Aorta (tissue), 5 donors: ENCODE measurements at regions not wholly inside any gene's neighbourhood (a gene's known extent, or its start where the extent isn't known, plus 50 kb on each side); places are given as distances from the start of the nearest gene placed in this dataset.

Source experiments
- ATAC-seq: fragments of 200-7000 bp; cut with Tn5 transposase; one replicate; pipeline ENCODE4 v1.9.1; 2022; ENCODE audit warnings: moderate library complexity; ENCODE audit not compliant: low FRiP score
- DNase-seq, 2 donors: peaks; one replicate each; pipeline ENCODE4 v3.0.0-alpha.2; 2020
- H3K27ac ChIP-seq, 2 donors: one replicate each; pipeline ENCODE4 v1.5.1; 2013; ENCODE audit warnings: low read length in 2 of 2, mild to moderate bottlenecking in 2 of 2, moderate library complexity in 2 of 2, control low read depth in 1 of 2, inconsistent platforms in 1 of 2, low read depth in 1 of 2
- H3K27me3 ChIP-seq, 2 donors: one replicate each; pipeline ENCODE4 v1.6.1; 2013; ENCODE audit warnings: control low read depth in 1 of 2, low read length in 1 of 2, mild to moderate bottlenecking in 1 of 2, moderate library complexity in 1 of 2; ENCODE audit not compliant: insufficient read depth in 2 of 2, control insufficient read depth in 1 of 2
- H3K36me3 ChIP-seq, 2 donors: one replicate each; pipeline ENCODE4 v1.6.1; 2013; ENCODE audit warnings: control low read depth in 1 of 2, low read length in 1 of 2, mild to moderate bottlenecking in 1 of 2; ENCODE audit not compliant: insufficient read depth in 2 of 2, control insufficient read depth in 1 of 2
- H3K4me1 ChIP-seq, 2 donors: one replicate each; pipeline ENCODE4 v1.6.1; 2013; ENCODE audit warnings: low read length in 2 of 2, control low read depth in 1 of 2, mild to moderate bottlenecking in 1 of 2, moderate library complexity in 1 of 2; ENCODE audit not compliant: insufficient read depth in 2 of 2, control insufficient read depth in 1 of 2
- H3K4me3 ChIP-seq, 2 donors: one replicate each; pipeline ENCODE4 v1.5.1; 2013; ENCODE audit warnings: low read length in 2 of 2, control low read depth in 1 of 2, mild to moderate bottlenecking in 1 of 2
- H3K9me3 ChIP-seq: one replicate; pipeline ENCODE4 v1.6.1; 2013; ENCODE audit warnings: mild to moderate bottlenecking, low read length; ENCODE audit not compliant: control insufficient read depth
- WGBS, 2 donors: extraction: QIAGEN DNeasy Blood & Tissue Kit; methylation state at CpG; one replicate each; pipeline ENCODE4 v1.1.7; 2013; 5-methylcytosine and 5-hydroxymethylcytosine counted together
- intact Hi-C, 2 donors: fragments of 100-400 bp; cut with DNase I; formaldehyde crosslinking; loops; one replicate each; pipeline versions ENCODE4 v1.14.2 to v1.15.0; 2022
- donor health status: healthy with polysubstance abuse.
- donor health status: Bipolar disorder and iron deficiency.
- donor health status: DM: no; HTN: no; CAD: no.
- donor health status: DM: no; HTN: no; CAD: no.
- donor health status: DM: yes; HTN: yes; CAD: no.

GRCh38 chr15:39338251-39338650 lies 242.6 kb upstream of the THBS1 start:
- DNase-seq, result no peak
- Histone ChIP-seq H3K27me3 (no peaks in the 10 kb centered on the region), H3K36me3 (no peaks in the 10 kb centered on the region), H3K4me3 (no peak overlapping the region), H3K27ac (no peak overlapping the region), H3K4me1 (no peaks in the 10 kb centered on the region), H3K9me3 (no peaks in the 10 kb centered on the region)
- 66 to 96% methylated on average over 4 of the region's 4 CpGs for WGBS, 2 donors
- ATAC-seq, result no peak
- intact Hi-C loops, result no loop called here

GRCh38 chr15:39340903-39341645 lies 239.8 kb upstream of the THBS1 start:
- 67 to 69% methylated on average over 13 of the region's 13 CpGs for WGBS, 2 donors
- intact Hi-C loops, result no loop called here
- no peaks in the 10 kb centered on the region for H3K36me3 ChIP-seq
- H3K4me3 ChIP-seq, result no peak overlapping the region
- DNase-seq (no peak), ATAC-seq (no peak)
- H3K4me1 ChIP-seq, result no peaks in the 10 kb centered on the region
- no peak overlapping the region for H3K27ac ChIP-seq
- H3K9me3 ChIP-seq, result no peaks in the 10 kb centered on the region
- H3K27me3 ChIP-seq, result no peaks in the 10 kb centered on the region

- intact Hi-C loops, result no loop called here
- WGBS, 2 donors, result 69 to 78% methylated on average over 3 of the region's 3 CpGs
These were observed 236.2 kb upstream of the THBS1 start for GRCh38 chr15:39344662-39345141.

GRCh38 chr15:39345176-39345575 lies 235.7 kb upstream of the THBS1 start:
- H3K27ac ChIP-seq, result no peak overlapping the region
- DNase-seq, result no peak
- intact Hi-C loops, result no loop called here

More at GRCh38 chr15:39344662-39345141, 236.2 kb upstream of the THBS1 start:
- Histone ChIP-seq H3K27ac (no peak overlapping the region), H3K27me3 (no peaks in the 10 kb centered on the region), H3K4me3 (no peak overlapping the region), H3K4me1 (no peaks in the 10 kb centered on the region), H3K36me3 (no peaks in the 10 kb centered on the region), H3K9me3 (peaks cover 1% of the 10 kb centered on the region)
- DNase-seq, result no peak
- ATAC-seq, result no peak

GRCh38 chr15:39347453-39347852 lies 233.4 kb upstream of the THBS1 start:
- ATAC-seq (no peak), DNase-seq (no peak)
- H3K27me3 ChIP-seq, result no peaks in the 10 kb centered on the region
- H3K36me3 ChIP-seq, result no peaks in the 10 kb centered on the region
- H3K4me3 ChIP-seq, result no peak overlapping the region
- H3K4me1 ChIP-seq, result no peaks in the 10 kb centered on the region
- intact Hi-C loops, result no loop called here
- peaks cover 1% of the 10 kb centered on the region for H3K9me3 ChIP-seq
- no peak overlapping the region for H3K27ac ChIP-seq
- 91 to 92% methylated on average over 1 of the region's 1 CpG for WGBS, 2 donors

More at GRCh38 chr15:39345176-39345575, 235.7 kb upstream of the THBS1 start:
- Histone ChIP-seq H3K4me1 (no peaks in the 10 kb centered on the region), H3K9me3 (peaks cover 1% of the 10 kb centered on the region), H3K27me3 (no peaks in the 10 kb centered on the region), H3K36me3 (no peaks in the 10 kb centered on the region), H3K4me3 (no peak overlapping the region)
- 39 to 51% methylated on average over 3 of the region's 3 CpGs for WGBS, 2 donors
- no peak for ATAC-seq

- H3K36me3 ChIP-seq, result no peaks in the 10 kb centered on the region
- WGBS, 2 donors, result 21 to 43% methylated on average over 4 of the region's 4 CpGs
- intact Hi-C loops, result no loop called here
- no peaks in the 10 kb centered on the region for H3K27me3 ChIP-seq
- ATAC-seq (no peak), DNase-seq (no peak)
- no peak overlapping the region for H3K27ac ChIP-seq
- no peak overlapping the region for H3K4me3 ChIP-seq
- H3K9me3 ChIP-seq, result peaks cover 1% of the 10 kb centered on the region
- H3K4me1 ChIP-seq, result no peaks in the 10 kb centered on the region
These were observed 230.1 kb upstream of the THBS1 start for GRCh38 chr15:39350785-39351184.

- ATAC-seq (no peak), DNase-seq (no peak)
- Histone ChIP-seq H3K4me1 (no peaks in the 10 kb centered on the region), H3K27ac (no peak overlapping the region), H3K4me3 (no peak overlapping the region), H3K27me3 (no peaks in the 10 kb centered on the region), H3K36me3 (no peaks in the 10 kb centered on the region), H3K9me3 (no peaks in the 10 kb centered on the region)
- 93 to 94% methylated on average over 3 of the region's 3 CpGs for WGBS, 2 donors
- intact Hi-C loops, result no loop called here
These were observed 226.7 kb upstream of the THBS1 start for GRCh38 chr15:39354189-39354588.

- H3K4me1 ChIP-seq, result no peaks in the 10 kb centered on the region
- no peaks in the 10 kb centered on the region for H3K36me3 ChIP-seq
- DNase-seq (no peak), ATAC-seq (peak; percentile 27)
- intact Hi-C loops, result no loop called here
- no peaks in the 10 kb centered on the region for H3K9me3 ChIP-seq
- H3K27ac ChIP-seq, result no peak overlapping the region
- WGBS, 2 donors, result 39 to 45% methylated on average over 8 of the region's 8 CpGs
- no peaks in the 10 kb centered on the region for H3K27me3 ChIP-seq
- no peak overlapping the region for H3K4me3 ChIP-seq
These were observed 223.2 kb upstream of the THBS1 start for GRCh38 chr15:39357480-39358268.
